ENCODE measurements at regions not wholly inside any gene's neighbourhood (a gene's known extent, or its start where the extent isn't known, plus 50 kb on each side); places are given as distances from the start of the nearest gene placed in this dataset.
A peak's percentile ranks its signal among the peaks of the same experiment; 100 is the strongest.

DNA sequence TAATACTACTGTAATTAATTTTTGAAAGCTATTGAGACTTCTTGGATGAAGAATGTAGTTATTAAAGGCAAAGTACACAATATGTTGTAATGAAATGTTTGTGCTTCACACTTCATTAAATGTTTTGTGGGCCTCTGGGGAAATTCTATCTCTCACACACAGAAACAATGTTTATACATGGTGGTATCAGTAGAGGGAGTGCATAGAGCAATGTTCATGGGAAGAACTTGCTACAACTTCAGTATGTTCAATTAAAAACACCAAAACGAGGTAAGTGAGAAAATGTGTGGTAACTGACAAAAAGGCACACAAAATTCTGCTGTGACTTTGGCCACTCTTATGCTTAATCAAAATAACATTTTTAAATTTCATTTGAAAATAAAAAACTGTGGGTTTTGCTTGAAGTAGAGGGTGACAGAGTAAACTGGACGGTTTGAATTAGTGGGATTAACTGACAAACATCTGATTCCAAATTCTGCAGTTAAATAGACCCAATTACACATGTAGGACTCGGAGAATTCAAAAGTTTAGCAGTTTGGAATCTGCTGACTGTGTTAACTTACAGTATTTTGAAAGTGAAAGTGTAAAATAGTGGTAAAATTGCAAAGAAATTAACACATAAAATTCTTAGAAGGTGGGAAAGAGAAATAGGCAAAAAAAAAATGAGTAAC lies 111.4 kb upstream of the TTC29 start:
- DNase-seq = no peak

DNA sequence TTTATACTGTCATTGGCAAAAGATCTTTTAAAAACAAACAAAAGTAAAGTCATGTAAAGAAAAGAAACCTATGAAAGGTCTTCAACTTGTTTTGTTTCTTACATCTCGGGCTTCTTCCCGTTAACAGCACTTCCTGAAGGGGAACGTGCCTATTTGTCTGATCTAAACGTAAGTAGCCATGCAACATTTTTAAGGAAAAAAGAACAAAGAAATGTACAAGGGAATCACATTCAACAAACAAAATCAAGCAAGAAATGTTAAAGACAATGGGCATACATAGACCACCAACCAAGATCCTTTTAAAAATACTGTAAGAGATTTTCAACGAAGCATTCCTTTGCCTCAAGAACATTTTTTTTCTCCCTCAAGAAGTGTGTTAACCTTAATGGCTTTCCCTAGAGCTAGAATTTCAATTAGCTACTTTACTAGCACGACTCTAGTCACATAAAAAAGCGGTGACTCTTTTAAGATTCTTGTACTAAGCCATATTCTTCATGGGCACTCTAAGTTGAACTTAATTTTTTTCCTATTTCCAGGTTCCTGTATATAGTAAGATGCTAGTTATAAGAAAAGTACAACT lies 112.0 kb upstream of the TTC29 start:
- no peak for DNase-seq

DNA sequence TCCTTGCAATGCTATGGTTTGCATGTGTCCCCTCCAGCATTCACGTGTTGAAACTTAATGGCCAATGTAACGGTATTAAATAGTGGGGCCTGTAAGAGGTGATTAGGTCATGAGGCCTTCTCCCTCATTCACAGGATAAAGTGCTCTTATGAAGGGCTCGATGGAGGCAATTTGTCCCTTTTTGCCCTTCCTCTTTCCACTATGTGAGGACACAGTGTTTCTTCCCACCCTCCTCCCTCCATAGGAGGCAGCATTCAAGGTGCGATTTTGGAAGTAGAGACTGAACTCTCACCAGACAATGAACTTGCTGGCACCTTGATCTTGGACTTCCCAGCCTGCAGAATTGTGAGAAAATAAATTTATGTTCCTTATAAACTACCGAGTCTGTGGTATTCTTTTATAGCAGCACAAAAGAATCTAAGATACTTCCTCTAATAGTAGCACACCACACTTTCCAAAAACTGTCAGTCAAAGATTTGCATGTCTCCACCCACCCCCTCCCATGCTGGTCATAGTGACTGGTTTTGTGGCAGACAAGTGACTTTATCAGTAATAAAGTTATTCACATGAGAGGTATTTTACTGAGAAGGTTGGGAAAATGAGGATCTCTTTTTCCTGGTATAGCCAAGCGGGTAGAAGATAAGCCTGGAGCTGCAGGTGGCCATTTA lies 113.5 kb upstream of the TTC29 start:
- DNase-seq = no peak

DNA sequence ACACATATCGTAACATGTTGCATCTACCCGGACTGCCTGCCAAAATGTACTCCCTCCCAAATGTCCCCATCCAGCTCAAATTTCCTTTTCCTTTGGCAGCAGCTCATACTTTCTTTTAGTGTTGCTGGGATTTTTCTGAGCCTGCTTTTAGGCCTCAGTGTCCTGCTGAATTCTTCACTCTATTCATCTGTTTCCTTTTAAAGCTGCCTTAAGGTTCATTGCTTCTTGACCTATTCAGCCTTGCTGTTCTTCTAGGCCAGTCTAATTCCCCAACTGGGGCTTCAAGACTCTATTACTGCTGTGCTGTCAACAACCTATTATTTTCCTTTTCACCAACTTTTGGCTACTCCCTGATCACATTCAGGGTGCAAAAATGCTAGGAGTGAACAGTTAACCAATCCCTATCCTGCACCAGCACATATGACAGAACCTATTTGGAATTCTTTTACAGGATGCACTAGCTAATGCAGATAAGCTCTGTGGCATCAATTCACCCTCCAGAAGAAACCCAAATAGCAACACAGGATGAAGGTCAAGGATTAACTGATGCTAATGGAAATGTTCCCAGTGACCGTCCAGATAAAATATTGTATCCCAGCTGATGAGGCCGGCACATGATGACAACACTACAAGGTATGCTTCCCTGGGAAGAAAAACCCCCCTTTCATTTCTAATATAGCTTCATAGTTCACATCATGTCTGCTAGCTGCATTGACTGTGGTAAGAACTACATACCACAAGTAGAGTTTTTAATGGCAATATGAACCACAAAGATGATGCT lies 114.7 kb upstream of the TTC29 start:
- peak; percentile 94 for DNase-seq

DNA sequence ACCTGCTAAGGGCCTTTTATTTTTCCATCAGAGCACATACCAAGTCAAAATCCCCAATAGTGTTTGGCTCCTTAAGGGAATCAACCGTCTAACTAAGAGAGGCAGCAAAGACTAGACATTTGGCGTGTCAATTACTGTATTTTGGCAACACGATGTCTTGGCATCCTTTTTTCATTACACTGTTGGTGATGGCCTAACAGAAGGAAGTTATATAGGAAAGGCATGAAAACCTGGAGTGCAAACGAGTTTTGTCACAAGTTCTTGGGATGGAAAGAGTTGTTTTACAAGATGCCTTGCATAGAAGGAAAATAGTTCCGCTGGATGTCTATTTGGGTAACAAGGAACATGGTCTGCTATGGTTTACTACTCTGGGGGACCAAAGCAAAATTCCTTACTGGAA lies 119.2 kb upstream of the TTC29 start:
- DNase-seq = no peak

DNA sequence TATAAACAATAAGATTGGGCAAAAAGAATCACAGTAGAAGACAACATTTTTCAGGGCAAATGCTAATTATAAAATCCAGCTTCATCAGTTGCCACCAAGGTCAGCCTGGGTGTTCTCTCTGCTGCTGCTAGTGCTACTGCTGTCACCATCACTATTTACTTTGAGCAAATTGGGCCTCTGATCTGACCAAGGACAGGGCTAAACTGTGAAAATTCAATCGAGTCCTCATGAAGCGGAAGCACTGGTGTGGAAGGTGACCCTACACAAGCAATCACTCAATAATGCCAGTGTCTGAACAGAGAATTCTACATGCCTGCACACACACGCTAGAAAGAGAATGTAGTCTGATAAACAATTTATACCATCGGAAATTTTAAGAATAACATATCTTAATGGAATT lies 122.9 kb upstream of the TTC29 start:
- no peak for DNase-seq

DNA sequence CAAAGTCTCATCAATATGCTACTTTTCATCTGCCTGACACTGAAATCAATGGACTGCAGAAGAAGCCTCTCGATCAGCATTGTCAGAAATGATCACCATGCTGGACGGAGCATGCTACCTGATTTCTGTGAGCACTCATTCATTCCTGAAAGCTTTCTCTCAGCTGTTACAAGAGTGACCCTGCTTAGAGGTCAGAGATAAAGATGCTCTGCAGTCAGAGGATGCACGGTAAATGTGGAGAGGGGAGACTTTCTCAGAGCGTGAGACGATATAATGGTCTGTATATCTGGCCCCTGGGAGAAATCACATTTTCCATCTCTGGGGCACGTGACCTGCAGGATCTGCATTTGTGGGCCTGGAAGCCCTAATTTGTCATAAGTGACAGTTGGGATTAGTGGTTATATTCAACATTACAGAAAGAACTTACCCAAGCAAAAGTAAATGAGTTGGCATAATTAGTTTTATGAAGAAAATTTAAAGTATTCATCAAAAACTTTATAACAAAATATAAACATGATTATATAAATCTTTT lies 125.6 kb upstream of the TTC29 start:
- no peak for DNase-seq

DNA sequence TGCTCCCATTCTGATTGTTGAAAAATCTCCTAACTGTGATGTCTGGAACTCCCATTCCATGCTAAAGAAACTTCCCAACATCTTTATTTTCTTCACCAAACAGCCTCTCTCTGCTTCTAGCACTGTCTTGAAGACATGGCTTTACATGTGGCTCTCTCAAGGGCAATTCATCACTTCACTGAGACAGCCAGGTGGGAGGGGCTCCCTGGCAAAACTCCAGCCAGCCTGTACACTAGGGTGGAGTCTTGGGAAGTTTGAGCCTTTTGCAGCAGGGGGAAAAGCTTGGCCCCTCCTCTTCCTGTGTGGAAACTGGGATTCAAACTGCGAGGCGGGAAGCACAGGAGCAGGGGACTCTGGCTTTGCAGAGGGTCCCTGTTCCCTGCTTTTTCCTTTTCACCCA lies 130.5 kb upstream of the TTC29 start:
- DNase-seq = no peak

DNA sequence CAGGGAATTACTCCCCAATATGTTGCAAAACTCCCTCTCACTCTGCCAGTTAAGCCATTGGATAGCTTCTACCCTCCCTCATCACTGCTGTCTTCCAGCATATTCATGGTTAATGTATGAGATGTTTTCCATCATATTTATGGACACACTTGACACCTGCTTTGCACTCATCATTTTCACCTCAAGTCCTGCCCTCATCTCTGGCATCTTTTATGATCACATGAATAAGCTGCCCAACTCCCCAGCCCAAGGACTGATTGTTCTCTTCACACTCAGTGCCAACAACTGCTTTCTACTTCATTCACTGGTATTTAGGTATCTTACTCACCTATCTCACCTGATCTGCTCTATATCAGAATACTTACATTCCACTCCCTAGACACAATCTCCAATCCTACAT lies 131.1 kb upstream of the TTC29 start:
- DNase-seq = no peak

DNA sequence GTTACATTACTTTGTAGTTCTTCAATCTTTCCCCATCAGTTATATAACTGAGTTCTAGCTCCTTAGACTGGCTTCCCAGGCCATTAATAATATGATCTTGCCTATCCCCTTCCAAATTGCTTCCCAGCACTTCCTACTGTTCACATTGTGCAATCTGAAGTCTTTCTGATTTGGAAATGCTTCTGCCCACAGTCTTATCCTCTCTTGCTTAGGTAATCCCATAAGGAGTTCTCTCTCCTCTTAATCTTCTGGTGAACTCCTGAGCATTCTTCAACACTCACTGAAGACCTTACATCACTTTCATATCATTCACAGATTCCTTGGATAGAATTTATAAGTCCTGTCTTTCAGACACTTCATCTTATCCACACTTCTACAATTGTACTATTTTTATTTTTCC lies 132.7 kb upstream of the TTC29 start:
- DNase-seq = no peak

DNA sequence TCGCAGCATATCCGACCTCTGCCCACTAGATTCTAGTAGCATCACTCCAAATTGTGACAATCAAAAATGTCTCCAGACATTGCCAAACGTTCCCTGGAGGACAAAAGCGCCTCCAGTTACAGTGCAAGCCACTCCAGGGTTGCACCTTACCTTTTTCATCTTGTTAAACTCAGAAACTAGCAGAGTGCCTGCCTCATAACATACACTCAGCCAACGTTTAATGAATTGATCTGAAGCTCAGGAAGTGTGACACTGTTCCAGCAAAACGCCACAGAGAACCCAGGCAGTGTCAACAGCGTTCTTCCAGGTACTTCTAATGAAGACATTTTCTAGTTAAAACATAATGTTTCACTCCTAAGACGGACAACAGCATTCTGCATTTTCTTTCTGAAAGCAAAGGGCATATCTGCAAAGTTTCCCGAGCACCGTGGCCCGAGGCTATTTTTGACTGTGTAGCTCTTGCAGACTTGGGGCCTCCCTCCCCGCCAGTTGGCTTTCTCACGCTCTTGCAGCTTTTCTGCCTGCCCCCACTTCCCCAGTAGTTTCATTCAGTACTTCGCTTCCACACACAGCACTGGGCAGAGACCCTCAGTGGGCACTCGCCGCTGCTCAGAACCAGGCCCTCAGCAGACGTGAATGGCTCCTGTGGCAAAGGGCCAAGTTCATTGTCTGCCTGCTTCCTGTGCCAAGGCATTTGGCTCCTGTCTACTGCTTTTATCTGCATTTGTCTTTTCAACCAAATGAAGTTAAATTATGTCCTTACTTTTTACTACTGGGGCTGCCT lies 133.4 kb upstream of the TTC29 start:
- DNase-seq = no peak

DNA sequence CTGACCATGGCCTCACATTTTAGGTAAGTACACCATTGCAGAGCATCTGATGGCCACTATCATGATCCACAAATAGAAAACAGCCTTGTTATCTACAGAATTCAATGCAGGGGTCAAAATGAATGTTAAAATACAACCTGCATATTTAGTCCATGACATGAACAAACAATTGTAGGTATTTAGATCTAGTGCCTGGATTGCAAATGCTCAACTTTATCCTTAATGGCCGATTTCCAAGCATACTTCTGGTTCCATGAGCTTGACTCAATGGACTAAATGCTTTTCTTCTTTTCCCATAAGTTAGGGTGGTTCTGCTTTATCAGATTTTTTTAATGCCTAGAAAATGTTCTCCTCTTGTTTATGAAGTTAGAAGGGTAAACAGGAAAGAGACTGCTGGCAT lies 139.2 kb upstream of the TTC29 start:
- no peak for DNase-seq

DNA sequence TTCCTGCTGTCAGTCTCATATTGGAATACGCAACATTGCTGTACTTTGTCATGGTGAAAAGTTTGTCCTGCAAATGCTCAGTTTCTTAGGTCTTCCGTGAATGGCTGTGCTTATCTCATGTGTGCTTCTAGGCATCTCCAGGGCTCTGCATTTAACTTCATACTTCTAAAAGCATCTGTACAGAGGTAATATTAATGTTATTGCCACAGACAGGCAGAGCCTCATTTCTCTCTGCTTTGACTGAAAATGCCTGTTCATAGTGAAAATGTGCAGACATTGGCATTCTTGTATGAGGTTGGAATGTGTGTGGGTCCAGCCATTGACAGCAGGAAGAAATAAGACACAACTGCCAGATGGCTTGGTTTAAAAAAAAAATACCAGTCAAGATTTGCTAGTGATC lies 140.1 kb upstream of the TTC29 start:
- DNase-seq = no peak

DNA sequence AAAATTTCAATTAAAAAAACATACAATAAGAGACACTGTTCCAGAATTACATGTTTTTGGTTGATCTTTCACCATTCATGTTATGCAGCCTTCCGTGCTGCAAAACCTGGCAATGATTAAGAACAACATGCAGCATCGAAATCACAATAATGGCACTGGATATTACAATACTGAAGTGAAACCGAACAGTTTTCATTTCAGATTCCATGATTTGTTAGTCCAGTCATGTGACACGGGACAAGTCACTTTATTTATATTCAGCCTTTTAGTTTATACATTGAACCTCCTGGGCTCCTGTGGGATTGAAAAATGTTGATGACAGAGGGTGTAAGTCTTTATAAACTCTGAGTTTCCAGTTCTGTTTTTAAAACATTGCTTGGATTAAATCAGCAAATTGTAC lies 142.5 kb upstream of the TTC29 start:
- peak; percentile 20 for DNase-seq

DNA sequence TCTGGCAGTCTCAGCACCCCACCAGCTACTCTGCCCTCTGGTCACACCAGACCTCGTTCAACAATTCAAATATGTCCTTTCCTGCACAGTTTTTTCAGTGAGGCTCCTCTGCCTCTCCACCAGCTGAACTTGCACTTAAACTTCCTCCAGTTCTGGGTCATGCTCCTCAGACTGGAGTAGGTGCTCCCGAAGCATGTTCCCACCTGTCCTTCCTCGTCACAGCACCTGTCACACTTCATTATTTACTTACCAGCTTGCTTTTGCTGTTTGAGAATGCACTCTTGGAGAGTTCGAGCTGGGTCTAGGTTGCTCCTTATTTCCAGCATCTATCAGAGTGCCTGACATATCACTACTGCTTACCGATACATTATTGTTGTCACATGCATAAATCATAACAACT lies 144.8 kb upstream of the TTC29 start:
- no peak for DNase-seq

DNA sequence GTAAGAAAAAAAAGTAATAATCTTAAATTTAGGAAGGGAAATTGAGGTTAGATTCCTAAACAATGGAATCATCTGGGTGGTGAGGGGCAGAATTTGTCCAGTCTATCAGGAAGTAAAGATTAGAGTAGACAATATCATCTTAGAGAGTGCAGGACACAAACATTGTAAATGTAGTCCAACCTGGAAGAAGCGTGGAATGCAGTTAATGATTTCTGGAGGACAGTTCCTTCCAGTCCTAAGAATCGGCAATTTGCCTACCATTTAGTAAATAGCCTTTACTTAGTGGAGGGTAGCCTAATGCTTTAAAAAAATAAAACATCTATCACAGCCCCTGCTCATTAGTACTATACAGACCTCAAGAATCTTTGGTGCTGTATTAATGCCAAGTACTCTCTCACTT lies 147.5 kb upstream of the TTC29 start:
- DNase-seq = no peak

DNA sequence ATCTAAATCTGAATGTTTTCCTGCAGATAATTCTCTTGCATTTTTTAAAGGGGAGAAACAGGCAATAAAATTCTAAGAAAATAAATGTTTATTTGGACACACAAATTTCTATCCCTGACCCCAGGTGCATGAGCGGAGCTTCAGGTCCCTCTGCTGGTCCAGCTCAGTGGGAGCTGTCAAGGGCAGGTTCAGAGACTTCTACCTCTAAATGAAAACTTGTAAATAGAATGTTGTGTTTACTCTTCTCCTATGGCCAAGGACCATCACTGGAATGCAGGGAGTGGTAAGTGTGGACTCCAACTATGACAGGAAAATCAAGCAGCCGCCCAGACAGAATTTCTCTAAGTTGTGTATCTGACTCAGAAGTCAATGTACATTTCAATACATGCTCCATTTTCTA lies 148.6 kb upstream of the TTC29 start:
- no peak for DNase-seq

DNA sequence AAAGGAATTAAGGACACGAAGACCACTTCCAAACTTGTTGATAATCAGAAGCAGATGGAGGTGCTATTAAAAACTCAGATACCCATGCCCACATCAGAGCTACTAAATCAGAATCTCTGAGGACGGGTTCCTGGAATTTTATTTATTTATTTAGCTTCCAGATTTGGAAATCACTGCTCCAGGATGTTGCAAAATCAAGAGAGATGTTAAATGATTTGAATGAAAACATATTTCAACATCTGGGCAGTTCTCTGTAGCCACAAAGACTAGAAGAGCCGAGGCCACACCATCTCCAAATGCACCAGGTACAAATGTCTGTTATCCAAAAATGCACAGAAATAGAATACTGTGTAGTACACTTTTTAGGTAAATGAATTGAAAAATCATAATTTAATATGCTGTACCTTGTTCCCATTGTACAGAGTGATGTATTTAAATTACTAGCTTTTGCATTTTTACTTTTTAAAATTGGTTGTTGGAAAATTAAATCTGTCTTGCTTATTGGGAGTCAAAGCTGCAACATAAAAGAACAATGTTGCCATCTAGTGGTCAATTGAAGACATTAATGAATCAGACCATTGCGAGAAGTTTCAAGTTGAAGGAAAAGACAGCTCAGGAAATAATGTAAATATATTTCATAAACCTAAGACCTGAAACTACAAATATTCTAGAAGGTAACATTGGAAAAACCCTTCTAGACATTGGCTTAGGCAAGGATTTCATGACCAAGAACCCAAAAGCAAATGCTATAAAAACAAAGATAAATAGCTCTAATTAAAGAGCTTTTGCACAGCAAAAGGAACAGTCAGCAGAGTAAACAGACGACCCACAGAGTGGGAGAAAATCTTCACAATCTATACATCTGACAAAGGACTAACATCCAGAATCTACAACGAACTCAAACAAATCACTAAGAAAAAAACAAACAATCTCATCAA lies 151.3 kb upstream of the TTC29 start:
- DNase-seq = peak; percentile 57

DNA sequence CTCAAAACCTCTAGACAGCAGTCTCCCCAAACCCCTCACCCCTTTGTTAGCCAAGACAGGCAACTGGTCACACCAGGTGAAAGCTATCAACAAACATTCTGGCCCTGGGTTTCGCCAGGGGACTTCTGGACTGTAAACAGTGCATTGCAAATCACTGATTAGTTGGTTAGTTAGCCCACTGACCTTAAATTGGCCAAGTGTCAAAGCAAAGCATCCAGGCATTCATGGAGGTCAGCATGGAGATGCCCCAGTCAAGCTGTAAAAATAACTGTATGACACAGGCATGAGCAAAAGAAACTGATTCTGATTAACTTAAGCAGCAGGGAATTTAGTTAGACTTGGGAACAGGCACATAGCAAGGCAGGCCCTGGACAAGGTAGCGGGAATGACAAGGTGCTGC lies 156.0 kb upstream of the TTC29 start:
- no peak for DNase-seq

DNA sequence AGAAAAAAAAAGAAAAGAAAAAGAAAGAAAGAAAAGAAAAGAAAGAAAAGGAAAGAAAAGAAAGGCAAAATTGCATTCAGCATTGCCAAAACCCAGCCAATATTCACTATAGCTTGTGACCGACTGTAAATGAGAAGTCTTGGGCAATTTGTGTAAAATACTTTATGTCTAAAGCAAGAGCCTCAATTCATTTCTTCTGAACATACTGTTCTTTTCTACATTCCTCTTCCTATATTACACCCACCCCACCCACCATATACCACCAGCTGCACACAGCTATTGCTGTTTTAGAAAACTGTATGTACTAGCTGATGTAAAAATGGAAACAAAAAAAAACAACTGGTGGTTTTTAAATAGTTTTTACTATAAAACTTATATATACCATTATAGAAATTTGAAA lies 156.9 kb upstream of the TTC29 start:
- DNase-seq = no peak

DNA sequence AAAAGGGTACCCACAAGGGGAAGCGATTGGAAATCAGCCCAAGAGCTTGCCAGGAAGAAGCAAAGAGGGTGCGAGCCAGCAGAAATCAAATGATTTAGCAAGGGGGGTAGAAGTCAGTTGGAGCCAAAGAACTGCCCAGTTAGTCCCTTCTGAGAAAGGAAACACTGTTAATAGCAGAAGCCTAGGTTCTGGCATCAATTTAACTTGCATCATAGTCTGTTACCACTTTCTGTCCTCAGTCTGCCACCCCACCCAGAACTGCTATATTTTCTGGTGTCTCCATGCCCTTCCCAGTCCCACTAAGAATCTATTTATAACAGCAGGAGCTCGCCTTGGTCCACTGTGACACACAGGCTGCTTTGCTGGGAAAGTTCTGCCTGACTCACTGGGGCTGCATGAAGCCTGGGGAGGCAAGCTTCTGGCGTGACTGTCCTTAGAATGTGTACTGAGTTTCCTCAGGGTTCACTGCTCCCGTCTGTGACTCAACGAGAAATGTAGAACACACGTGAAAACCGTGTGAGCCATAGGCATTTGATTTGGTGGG lies 157.8 kb upstream of the TTC29 start:
- peak; percentile 96 for DNase-seq
